KBM-7 (cell line): ENCODE measurements at regions not wholly inside any gene's neighbourhood (a gene's known extent, or its start where the extent isn't known, plus 50 kb on each side); places are given as distances from the start of the nearest gene placed in this dataset.
"Not testable (repeated sequence)": the region's sequence is repeated elsewhere in the genome, so short reads cannot be mapped to it uniquely, and the experiment has no call there.

Experiments used
- DNase-seq: peaks from one replicate; pipeline ENCODE4 v3.0.0-alpha.2; 2015
- in situ Hi-C: fragments of 300-500 bp; cut with MboI; formaldehyde crosslinking; loops from 2 replicates; pipeline ENCODE4 v1.14.3; 2020; ENCODE audit warnings: low sequenced_read_pairs, low pct_unique_long_range_greater_than_20kb, mixed read lengths

DNA sequence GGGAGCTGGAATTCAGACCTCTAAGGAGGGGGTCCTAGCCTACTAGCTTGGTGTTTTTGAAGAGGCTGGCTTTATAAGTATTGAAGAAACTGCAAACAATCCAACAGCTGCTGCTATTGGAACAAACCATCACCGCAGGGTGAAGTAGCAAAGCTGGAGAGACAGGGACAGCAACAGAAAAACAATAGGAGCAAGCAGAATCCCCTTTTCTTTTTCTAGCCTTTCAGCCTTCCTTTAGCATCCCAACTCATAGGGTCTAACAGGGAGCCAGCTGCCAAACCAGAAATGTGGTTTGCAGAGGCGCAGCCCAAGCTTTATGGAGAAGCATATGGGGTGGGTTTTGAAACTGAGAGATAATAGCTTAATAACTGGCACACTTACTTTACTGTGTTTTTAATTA lies 106.2 kb upstream of the CHMP2B start:
- DNase-seq: no peak
- in situ Hi-C loops: no loop called here

DNA sequence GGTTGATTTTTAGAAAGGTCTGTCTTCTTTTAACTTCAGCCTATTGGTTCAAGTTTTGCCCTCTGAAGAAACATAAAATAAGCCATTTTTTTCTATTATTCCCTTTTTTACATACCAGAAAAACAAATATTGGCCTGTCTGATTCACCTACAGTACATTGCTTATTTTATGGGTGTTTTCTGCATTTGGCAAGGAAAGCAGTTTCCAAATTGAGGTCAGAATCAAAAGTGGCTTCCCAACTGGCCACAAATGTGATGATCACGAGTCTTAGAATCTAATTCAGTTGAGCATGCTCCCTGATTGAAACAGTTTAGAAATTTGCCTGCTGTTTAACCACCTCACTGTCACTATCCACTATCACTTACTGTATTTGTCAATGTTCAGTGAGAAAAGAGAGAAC lies 106.9 kb upstream of the CHMP2B start:
- in situ Hi-C loops: no loop called here
- no peak for DNase-seq

DNA sequence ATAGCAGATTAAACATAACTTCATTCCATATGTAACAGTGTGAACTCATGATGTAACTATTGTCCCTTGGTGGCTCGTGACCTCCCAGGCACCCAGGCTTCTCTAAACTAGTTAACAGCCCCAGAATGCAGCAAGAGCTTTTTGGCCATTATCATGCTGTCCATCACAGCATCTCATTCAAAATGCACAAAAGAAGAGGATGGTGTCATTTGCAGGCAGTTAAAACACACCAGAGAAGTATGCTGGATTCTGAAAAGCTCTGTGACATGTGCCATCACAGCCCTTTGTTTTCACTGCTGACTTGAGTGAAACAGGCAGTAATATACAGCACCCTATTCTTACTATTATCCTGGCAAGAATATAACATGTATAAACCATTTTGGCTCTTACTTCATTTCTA lies 117.6 kb upstream of the CHMP2B start:
- in situ Hi-C loops: no loop called here
- DNase-seq: no peak

DNA sequence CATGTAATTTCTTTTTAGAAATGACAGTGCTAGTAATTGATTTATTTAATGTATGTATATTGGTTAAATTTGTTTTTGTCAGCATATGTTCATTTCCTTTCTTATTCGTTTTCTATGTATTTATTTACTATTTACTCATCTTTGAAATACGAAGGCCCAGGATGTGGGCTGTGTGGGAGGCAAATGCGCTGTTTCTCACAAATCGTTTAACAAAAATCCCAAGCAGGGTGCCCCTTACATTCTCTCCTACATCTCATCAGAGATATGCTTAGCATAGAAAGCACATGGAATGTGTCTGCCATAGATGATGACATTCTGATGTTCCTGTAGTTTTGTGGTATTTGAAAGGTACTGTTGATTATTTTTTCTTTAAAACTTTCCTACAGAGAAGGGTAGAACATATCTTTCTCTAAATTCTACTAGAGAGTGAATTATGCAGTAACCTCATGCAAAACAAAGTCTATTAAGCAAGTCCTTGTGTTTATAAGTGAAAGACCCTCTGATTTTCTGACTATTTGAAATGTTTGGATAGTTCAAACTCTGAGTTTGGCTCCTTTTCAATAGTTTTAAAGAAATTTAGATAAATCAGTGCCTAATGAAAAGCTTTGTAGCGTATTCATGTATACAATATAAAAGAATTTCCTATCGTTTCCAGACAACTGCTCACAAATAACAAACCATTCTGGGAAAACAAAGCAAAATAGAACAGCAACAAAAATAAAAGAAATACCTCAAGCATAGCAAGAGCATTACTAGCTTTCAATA lies 111.1 kb upstream of the VGLL3 start:
- DNase-seq: no peak
- in situ Hi-C loops: no loop called here

DNA sequence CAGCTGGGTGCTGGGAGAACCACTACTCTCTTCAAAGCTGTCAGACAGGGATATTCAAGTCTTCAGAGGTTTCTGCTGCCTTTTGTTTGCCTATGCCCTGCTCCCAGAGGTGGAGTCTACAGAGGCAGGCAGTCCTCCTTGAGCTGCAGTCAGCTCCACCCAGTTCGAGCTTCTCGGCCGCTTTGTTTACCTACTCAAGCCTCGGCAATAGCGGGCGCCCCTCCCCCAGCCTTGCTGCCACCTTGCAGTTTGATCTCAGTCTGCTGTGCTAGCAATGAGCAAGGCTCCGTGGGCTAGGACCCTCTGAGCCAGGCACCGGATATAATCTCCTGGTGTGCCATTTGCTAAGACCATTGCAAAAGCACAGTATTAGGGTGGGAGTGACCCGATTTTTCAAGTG lies 106.8 kb upstream of the VGLL3 start:
- in situ Hi-C loops, DNase-seq: not testable (repeated sequence)

DNA sequence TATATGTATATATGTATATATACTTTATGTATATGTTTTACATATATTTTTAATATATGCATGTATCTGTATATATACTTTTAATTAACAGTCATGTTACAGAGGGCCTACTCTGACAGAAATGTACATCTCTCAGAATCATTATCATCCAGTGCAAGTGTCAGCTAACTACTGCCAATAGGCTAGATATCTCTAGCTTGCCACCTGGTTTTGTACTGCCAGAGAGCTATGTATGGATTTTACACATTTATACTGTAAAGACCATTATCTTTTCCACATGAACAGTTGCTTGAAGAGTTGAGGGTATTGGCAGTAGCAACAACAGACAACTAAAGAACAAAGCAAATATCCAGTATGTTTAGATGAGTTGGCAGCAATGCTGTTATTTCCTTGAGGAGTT lies 99.7 kb upstream of the VGLL3 start:
- DNase-seq: no peak
- in situ Hi-C loops: no loop called here

DNA sequence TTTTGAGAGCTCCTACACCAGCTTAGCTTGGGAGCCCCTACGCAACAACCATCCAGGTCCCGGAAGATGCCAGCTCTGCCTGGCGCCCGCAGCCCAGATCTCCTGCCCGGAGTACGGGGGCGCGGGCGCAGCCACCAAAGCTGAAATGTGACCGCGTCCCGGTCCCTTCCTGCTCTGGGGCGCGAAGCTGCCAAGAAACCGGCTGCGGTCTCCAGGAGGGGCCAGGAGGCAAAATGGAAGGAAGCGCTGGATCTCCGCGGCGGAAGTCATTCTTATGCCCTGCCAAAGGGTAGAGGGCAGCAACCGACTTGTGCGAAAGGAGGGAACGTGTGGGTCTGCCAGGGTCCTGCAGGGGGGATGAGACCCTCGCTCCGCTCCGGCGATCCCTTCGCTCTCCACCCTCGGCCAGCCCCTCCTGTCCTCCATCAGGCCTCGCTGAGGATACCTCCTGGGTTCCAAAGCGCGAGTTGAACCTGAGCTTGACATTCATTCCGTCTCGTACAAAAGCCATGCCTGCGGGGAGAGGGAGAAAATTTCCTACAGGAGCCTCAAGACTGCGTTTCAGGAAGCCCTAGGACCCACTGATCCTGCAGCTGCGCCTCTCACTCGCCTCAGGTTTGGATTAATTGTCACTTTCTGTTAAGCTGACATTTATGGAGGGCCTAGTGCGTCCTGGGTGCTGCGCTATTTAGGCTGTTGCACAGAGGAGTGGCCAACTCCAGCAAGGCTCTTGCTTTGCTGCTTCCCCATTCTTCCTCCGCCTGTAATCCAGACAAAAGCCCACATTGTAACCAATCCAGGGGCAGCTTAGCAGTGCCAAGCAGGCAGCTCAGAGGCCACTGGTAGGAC lies 98.3 kb upstream of the VGLL3 start:
- in situ Hi-C loops: no loop called here
- DNase-seq: no peak

DNA sequence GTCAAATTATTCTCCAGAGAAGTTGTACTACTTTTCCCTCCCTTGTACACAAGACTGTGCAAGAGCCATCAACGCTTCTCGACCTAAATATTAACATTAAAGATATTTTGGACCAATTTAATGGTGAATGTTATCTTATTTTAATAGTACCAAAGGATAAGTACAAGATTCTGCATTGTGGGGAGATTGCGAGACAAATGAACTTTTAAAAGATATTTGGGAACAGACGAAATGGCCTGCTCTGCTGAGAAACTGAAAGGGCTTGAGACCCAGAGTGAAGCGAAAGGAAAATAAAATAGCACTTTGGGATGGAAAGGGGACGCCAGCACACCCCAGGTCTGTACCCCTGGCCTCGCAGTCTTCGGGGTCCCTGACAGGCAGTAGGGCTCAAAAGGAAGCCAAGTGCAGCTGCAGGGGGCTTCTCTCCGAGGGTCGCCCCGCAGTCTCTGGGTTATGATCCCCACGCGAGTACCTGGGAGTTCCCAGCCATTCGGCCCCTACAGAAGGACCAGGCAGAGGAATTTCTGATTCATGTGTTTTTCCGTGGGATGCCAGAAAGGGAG lies 97.6 kb upstream of the VGLL3 start:
- in situ Hi-C loops: no loop called here
- no peak for DNase-seq

DNA sequence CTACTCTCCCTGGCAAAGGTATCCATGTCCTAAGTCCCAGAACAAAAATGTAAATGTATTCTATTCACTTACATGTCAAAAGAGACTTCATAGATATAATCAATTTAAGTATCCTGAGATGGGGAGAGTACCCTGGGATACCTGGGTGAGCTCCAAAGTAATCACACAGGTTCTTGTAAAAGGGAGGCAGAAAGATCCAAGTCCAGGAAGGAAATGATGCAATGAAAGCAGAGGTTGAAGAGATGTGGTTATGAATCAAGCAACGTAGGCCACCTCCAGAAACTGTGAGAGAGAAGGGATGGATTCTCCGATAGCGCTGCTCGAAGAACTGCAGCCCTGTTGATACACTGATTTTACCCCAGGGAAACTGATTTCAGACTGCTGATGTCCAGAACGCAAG lies 93.9 kb upstream of the VGLL3 start:
- DNase-seq: no peak
- in situ Hi-C loops: no loop called here

DNA sequence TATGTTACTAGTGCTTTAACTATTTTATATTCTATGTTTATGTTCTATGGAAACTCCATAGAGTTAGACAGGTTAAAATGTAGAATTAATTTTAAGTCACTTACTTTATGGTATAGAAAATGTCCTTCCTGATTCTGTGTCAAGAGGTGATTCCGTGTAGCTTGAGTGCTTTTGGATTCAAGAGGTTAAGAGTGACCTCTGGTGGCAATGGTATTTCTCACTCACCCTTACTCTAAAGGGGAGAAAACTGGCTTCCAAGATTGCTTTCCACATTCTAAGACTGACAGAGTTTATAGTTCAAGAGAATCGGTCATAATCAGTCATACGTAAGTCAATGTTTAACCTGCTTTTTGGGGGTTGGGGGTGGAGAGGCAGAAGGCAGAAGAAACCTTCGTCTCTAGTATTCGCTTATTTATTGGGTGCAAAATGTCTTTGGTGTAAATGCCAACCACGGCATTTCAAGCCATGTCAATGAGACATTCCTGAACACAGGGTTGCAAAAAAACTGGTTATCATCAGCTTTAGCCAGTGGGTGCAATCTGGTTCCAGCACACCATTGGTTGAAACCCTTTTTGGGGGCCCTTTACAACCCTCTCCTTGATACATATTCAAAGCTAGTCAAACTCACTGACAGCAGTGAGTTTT lies 92.0 kb upstream of the VGLL3 start:
- peak; percentile 66 for DNase-seq
- in situ Hi-C loops: no loop called here

DNA sequence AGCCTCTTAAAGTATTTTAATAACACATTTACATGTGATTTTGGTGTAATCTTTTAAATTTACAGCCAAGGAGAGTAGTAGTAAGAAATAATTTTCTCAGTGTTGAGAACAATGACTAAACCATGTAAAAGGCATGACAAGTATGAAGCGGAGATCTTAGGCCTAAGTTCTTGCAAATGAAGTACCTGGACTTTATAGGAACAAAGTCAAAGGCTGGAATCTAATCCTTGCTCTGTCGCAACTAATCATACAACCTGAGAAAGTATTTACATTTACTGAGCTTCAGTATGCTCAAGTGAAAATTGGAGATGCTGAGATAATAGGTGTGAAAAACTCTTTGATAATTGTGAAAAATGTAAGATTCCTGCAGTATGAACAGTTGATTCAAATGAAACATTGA lies 86.4 kb upstream of the VGLL3 start:
- in situ Hi-C loops: no loop called here
- no peak for DNase-seq

DNA sequence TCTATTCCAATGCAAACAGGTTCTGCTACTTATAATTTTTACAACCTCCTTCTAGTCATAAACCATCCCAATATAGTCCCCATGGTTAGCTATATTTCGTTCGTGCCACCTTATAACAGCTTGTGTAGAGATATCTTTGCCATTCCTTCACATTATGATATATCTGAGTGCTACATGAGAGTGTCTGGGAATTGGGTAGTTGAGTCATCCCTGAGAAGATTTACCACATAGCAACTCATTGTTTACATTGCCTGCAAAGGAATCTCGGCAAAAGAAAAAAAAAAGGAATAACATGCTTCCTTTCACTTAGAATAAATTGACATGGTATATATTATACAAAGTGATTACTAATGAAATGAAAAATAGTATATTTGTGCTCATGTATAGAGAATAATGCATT lies 86.0 kb upstream of the VGLL3 start:
- in situ Hi-C loops: no loop called here
- DNase-seq: no peak

DNA sequence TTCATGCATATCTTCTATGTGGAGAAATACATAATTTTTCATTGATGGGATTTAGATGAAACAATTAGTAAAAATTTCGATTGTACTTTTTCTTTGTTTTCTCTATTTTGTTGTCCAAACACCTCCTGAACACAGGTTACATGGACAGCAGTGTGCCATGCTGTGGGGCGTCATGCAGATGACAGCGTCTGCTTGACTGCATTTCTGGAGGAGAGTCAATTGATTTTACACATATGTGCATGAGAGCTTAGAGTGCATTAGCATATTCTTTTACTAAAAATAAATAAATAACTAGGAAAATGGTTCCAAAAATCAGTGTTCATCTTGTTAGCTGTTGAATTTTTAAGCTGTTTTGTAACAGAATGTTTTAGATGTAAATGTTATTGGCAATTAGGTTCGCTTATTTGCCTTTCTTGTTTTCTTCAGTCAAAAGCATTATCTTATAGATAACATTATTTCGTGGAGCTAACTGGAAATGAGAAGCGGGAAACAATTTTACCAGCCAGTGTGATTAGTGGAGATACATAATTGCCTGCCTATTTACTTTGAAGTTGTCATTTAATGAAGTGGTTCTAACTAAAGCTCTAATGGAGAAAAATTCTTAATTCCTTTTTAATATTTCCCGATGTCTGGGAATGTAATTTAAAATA lies 82.7 kb upstream of the VGLL3 start:
- DNase-seq: no peak
- in situ Hi-C loops: no loop called here

DNA sequence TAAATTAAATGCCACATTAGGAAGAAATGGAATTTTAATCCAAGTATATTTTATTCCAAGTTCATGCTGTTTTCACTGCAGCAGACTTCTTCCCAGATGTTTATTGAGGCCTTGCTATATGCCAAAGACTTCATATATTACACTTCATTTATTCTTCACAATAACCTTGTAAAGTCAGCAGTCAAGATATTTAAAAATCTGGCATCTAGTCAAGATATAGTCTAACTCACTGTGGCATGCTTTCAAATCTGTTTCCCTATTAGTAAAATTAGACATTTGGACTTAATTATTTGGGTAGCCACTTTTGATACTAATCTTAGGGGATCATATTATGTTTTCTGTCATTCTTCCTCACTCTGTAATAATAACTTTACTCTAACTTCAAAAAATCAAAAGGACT lies 81.5 kb upstream of the VGLL3 start:
- in situ Hi-C loops: no loop called here
- DNase-seq: no peak

DNA sequence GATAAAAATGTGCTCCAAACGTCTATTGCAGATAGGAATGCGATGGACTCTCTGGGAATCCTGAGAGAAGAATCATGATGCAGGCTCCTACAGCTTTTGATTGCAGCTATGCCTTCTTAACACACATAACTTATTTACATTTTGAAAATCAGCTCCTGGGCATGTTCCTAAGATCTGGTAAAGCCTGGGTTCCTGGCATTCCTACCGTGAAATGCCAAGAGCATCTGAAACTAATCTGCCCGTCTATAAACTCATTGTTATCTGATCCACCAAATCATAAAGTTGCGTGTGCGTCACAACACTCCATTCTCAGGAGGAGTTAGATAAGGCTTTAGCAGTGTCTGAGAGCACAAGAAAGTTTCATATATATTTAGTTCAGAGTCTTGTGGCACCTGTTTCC lies 79.0 kb upstream of the VGLL3 start:
- DNase-seq: no peak
- in situ Hi-C loops: no loop called here

DNA sequence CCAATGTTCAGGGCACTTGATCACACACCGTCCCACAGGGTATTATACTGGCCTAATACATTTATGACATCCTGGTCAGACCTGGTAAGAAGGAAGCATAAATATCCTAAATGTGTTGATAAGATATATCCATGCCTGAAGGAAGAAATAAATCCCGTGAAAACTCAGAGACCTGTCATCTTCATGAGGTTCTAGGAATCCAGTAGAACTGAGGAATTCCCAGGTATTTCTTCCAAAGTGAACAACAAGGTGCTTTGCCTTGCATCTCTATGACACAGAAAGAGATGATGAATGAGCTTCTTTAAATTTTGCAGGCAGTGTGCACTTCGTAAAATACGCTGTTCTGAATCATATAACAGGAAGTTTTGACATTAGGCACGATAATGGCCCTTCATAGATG lies 78.1 kb upstream of the VGLL3 start:
- DNase-seq: no peak

DNA sequence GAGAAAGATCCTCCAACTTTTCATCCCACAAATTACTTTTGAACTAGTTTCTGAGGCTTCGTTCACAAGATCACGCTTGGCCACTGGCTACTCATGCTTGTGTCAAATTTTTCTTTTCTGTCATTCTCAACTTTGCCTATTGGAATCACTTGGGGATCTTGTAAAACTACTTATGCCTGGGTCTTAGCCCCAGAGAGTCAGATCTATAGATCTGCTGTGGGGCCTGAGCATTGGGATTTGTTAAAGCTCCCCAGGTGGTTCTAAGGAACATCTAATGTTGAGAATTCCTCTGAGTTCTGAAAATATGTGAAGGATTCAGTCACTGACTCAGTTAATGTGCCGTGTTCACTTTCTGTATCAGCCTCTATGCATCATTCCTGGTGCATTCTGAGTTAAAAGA lies 71.7 kb upstream of the VGLL3 start:
- DNase-seq: no peak
- in situ Hi-C loops: no loop called here

More for the DNA sequence above, 78.1 kb upstream of the VGLL3 start:
- in situ Hi-C loops: no loop called here

DNA sequence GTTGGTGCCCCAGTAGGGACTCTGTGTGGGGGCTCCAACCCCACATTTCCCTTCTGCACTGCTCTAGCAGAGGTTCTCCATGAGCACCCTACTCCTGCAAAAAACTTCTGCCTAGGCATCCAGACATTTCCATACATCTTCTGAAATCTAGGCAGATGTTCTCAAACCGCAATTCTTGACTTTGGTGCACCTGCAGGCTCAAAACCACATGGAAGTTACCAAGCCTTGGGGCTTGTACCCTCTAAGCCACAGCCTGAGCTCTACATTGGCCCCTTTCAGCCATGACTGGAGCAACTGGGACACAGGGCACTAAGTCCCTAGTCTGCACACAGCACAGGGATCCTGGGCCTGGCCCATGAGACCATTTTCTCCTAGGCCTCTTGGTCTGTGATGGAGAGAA lies 66.5 kb upstream of the VGLL3 start:
- in situ Hi-C loops: no loop called here
- no peak for DNase-seq

DNA sequence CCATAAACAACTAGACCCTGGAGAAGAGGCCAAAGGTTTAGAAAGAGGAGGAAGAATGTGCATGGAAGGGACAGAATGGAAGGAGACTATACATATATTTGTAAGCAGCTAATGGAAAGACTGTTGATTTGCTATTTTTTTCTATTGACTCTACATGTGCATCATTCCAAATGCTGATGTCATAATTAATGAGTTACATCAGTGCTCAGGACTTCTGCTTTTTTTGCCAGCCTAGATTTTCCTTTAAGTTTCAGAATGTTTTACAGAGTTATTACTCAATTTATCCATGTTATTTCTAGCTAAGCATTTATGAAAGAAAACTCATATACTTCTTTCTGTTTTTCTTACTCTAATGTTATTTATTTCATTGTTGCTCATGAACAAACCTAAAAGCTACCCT lies 62.6 kb upstream of the VGLL3 start:
- in situ Hi-C loops: no loop called here
- no peak for DNase-seq
